GM19043 (cell line): ENCODE measurements at regions not wholly inside any gene's neighbourhood (a gene's known extent, or its start where the extent isn't known, plus 50 kb on each side); places are given as distances from the start of the nearest gene placed in this dataset.

Experiments used
- ATAC-seq: cut with Tn5 transposase; IDR thresholded peaks from one replicate; pipeline ENCODE4 v1.9.1; 2021; ENCODE audit warnings: low read depth; ENCODE audit not compliant: unreplicated experiment

DNA sequence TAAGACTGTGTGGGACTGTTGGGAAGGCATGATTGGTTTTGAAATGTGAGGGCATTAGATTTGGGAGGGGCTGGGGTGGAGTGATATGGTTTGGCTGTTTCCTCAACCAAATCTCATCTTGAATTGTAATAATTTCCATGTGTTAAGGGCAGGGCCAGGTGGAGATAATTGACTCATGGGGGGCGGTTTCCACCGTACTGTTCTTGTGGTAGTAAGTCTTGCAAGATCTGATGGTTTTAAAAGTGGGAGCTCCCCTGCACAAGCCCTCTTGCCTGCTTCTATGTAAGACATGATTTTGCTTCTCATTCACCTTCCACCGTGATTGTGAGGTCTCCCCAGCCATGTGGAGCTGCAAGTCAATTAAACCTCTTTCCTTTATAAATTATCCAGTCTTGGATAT is 76.6 kb upstream of the PPFIA2 start:
- ATAC-seq: no peak

DNA sequence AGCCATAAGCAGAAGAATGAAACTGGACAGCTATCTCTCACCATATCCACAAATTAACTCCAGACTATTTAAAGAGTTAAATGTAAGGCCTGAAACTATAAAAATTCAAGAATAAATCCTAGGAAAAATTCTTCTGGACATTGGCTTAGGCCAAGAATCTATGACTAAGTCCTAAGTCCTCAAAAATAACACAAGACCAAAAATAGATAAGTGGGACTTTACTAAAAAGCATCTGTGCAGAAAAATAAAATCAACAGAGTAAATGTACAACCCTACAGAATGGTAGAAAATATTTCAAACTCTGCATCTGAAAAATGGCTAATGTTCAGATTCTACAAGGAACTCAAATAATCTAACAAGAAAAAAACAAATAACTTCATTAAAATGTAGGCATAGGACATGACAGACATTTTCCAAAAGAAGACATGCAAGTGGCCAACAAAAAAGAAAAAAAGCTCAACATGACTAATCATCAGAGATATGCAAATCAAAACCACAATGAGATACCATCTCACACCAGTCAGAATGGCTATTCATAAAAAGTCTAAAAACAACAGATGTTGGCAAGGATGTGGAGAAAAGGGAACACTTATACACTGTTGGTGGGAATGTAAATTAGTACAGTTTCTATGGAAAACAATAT is 61.0 kb upstream of the PPFIA2 start:
- ATAC-seq: no peak

DNA sequence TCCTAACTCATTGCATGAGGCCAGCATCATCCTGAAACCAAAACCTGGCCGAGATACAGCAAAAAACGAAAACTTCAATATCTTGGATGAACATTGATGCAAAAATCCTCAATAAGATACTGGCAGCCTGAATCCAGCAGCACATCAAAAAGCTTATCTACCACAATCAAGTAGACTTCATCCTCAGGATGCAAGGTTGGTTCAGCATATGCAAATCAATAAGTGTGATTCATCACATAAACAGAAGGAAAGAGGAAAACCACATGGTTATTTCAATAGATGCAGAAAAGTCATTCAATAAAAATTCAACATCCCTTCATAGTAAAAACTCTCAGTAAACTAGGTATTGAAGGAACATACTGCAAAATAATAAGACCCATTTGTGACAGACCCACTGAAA is 56.5 kb upstream of the PPFIA2 start:
- ATAC-seq: no peak

DNA sequence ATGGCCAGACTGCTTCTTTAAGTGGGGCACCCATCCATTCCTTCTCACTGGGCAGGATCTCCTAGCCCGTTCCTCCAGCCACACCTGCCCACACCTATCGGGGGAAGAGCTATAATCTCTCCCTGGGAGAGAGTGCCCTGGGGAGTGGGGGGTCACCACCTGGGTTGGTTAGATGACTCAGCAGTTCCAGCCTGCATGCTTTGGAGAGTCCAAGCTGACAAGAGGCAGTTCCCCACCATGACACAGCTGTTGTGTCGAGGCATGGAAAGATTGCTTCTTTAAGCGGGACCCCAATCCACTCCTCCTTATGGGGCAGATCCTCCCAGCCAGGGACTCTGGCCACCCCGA is 52.6 kb upstream of the PPFIA2 start:
- ATAC-seq: no peak

DNA sequence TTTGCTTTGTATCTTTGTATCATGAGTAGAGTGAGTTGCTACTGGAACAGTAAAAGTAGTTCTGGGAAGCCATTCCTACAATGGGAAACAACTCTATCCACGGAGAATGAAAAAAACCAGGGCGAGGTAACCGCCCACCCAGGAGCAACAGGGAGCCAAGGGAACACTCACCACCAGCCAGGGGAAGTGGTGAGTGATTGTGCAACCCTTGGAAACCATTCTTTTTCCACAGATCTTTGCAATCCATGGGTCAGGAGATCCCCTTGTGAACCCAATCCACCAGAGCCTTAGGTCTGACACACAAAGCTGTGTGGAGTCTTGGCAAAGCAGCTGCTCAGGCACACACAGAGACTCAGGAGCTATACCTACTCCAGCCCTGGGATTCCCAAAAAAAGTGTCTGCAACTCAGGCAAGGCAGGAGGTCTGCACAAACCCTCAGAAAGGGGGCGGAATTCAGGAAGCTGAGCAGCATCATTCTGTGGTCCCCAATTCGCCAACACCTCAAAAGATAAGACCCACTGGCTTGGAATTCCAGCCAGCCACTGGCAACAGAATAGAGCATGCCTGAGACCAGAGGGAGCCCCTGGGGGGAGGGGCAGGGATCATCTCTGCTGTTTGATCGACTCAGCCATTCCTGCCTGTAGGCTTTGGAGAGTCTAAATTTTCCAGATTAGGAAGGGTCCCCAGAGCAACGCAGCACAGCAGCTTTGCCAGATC is 52.1 kb upstream of the PPFIA2 start:
- no peak for ATAC-seq

DNA sequence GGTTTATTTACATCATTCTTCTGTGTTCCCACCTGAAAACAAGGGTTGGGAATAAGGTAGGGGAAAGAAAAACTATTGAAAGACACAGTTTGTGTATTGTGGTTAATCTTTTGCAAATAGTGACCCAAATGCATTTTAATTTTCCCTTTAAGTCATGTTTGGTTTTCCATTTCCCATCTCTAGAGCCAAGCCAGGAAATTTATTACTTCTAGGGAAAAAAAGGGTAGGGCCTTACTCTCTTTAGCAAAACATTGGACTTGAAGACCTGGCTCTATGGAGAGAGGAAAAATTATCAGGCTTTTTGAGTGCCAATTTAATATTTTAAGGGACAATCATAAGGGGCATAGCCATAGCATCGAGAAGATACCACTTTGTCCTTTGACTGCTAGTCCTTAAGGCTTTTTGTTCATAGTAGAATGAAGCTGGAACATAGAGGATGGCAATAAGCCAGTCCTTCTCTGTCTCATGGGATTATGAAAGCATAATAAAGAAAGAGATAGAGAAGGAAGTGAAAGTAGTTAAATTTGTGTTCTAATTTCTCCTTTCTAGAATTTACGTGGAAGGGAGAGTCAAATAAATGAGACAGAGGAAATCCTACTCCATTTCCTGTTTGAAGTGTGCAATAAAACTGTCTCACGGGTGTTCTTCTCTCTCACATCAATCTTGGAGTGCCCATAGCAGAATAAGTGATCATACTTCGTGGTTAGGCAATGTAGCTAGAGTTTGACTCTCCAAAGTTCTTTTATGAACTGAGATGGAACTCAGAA is 50.9 kb upstream of the PPFIA2 start:
- ATAC-seq: peak; percentile 78

DNA sequence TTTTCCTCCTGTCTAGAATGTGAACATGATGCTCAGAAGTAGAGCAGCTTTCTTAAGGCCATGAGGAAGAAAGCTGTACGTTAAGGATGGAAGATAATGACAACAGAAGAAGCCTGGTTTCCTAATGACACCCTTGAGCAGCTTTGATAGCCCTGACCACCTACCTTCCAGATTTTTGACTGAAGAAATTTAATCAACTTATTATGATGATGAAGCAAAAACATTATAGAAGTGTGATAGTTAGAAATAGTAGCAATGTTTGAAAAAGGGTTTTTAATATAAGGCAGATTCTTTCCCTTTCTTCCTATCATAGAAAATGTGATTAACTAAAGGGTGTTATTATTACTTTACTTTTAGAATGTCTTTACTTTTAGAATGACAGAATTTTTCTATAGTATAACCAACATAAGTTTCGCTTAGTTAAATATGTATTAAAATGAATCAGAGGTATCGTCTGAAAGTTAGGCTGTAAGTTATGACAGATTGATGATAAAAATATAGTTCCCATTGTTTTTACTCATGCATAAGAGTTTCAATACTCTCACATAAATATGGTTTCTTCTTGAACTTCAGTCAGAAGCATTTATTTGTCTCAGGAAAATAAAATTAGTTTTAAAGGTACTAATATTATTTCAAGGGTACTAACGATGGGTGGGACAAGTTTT is 50.1 kb upstream of the PPFIA2 start:
- no peak for ATAC-seq
